Muscle layer of colon (tissue), 2 donors: ENCODE measurements at regions not wholly inside any gene's neighbourhood (a gene's known extent, or its start where the extent isn't known, plus 50 kb on each side); places are given as distances from the start of the nearest gene placed in this dataset.

Source experiments
- H3K27ac ChIP-seq: one replicate; pipeline ENCODE4 v1.7.0; 2013; ENCODE audit warnings: low read depth, mild to moderate bottlenecking, low read length, moderate library complexity
- H3K27me3 ChIP-seq, 2 donors: one replicate each; pipeline ENCODE4 v1.7.0; 2013; ENCODE audit warnings: low read length in 2 of 2, mild to moderate bottlenecking in 2 of 2; ENCODE audit not compliant: insufficient read depth in 2 of 2, control insufficient read depth in 1 of 2
- H3K36me3 ChIP-seq: one replicate; pipeline ENCODE4 v1.7.0; 2013; ENCODE audit warnings: mild to moderate bottlenecking, low read length; ENCODE audit not compliant: insufficient read depth
- H3K4me1 ChIP-seq: one replicate; pipeline ENCODE4 v1.7.0; 2013; ENCODE audit warnings: mild to moderate bottlenecking, low read length; ENCODE audit not compliant: insufficient read depth
- H3K4me3 ChIP-seq, 2 donors: one replicate each; pipeline ENCODE4 v1.7.0; 2013; ENCODE audit warnings: low read length in 2 of 2, low read depth in 1 of 2, mild to moderate bottlenecking in 1 of 2, moderate library complexity in 1 of 2
- H3K9ac ChIP-seq: one replicate; pipeline ENCODE4 v1.7.0; 2013; ENCODE audit warnings: low read length
- H3K9me3 ChIP-seq: one replicate; pipeline ENCODE4 v1.7.0; 2013; ENCODE audit warnings: mild to moderate bottlenecking, low read length
- donor health status: abdominal sarcoma.
- donor health status: Adenocarcinoma of cecum.

GRCh38 chr16:54351171-54351570 is 64.6 kb upstream of the IRX3 start:
- H3K9me3 ChIP-seq = no peaks in the 10 kb centered on the region
- H3K4me3 ChIP-seq = no peak overlapping the region
- no peak overlapping the region for H3K9ac ChIP-seq
- H3K36me3 ChIP-seq = no peaks in the 10 kb centered on the region
- H3K4me1 ChIP-seq = no peaks in the 10 kb centered on the region
- no peaks in the 10 kb centered on the region for H3K27me3 ChIP-seq
- no peak overlapping the region for H3K27ac ChIP-seq

- Histone ChIP-seq H3K27me3 (no peaks in the 10 kb centered on the region), H3K9ac (no peak overlapping the region), H3K27ac (no peak overlapping the region), H3K4me3 (no peak overlapping the region), H3K9me3 (no peaks in the 10 kb centered on the region), H3K36me3 (no peaks in the 10 kb centered on the region), H3K4me1 (no peaks in the 10 kb centered on the region)
Observed at GRCh38 chr16:54347961-54348360, 61.4 kb upstream of the IRX3 start.

GRCh38 chr16:54346041-54346440 is 59.5 kb upstream of the IRX3 start:
- Histone ChIP-seq H3K27ac (no peak overlapping the region), H3K27me3 (no peaks in the 10 kb centered on the region), H3K4me3 (no peak overlapping the region), H3K9ac (no peak overlapping the region), H3K9me3 (no peaks in the 10 kb centered on the region), H3K4me1 (no peaks in the 10 kb centered on the region), H3K36me3 (no peaks in the 10 kb centered on the region)

- H3K9me3 ChIP-seq = no peaks in the 10 kb centered on the region
- no peaks in the 10 kb centered on the region for H3K27me3 ChIP-seq
- H3K4me1 ChIP-seq = no peaks in the 10 kb centered on the region
- H3K4me3 ChIP-seq = no peak overlapping the region
- H3K36me3 ChIP-seq = no peaks in the 10 kb centered on the region
- no peak overlapping the region for H3K9ac ChIP-seq
- no peak overlapping the region for H3K27ac ChIP-seq
Observed at GRCh38 chr16:54344646-54345630, 58.4 kb upstream of the IRX3 start.

GRCh38 chr16:54342966-54343365 is 56.4 kb upstream of the IRX3 start:
- no peak overlapping the region for H3K9ac ChIP-seq
- no peak overlapping the region for H3K4me3 ChIP-seq
- H3K27me3 ChIP-seq = no peaks in the 10 kb centered on the region
- no peaks in the 10 kb centered on the region for H3K4me1 ChIP-seq
- no peaks in the 10 kb centered on the region for H3K36me3 ChIP-seq
- no peak overlapping the region for H3K27ac ChIP-seq
- no peaks in the 10 kb centered on the region for H3K9me3 ChIP-seq

GRCh38 chr16:54341892-54342776 is 55.5 kb upstream of the IRX3 start:
- no peaks in the 10 kb centered on the region for H3K4me1 ChIP-seq
- no peak overlapping the region for H3K27ac ChIP-seq
- no peak overlapping the region for H3K4me3 ChIP-seq
- no peaks in the 10 kb centered on the region for H3K9me3 ChIP-seq
- no peak overlapping the region for H3K9ac ChIP-seq
- no peaks in the 10 kb centered on the region for H3K36me3 ChIP-seq
- no peaks in the 10 kb centered on the region for H3K27me3 ChIP-seq

- Histone ChIP-seq H3K36me3 (no peaks in the 10 kb centered on the region), H3K27ac (no peak overlapping the region), H3K9ac (no peak overlapping the region), H3K9me3 (no peaks in the 10 kb centered on the region), H3K4me3 (no peak overlapping the region), H3K27me3 (peaks cover 0 to 6% of the 10 kb centered on the region in 2 donors), H3K4me1 (no peaks in the 10 kb centered on the region)
Observed at GRCh38 chr16:54340531-54340930, 53.9 kb upstream of the IRX3 start.

GRCh38 chr16:54336631-54337204 is 50.1 kb upstream of the IRX3 start:
- Histone ChIP-seq H3K27ac (no peak overlapping the region), H3K4me3 (no peak overlapping the region), H3K9me3 (no peaks in the 10 kb centered on the region), H3K36me3 (no peaks in the 10 kb centered on the region), H3K27me3 (peaks cover 0 to 6% of the 10 kb centered on the region in 2 donors), H3K4me1 (no peaks in the 10 kb centered on the region), H3K9ac (no peak overlapping the region)
